C4-2B (cell line): ENCODE measurements at regions not wholly inside any gene's neighbourhood (a gene's known extent, or its start where the extent isn't known, plus 50 kb on each side); places are given as distances from the start of the nearest gene placed in this dataset.

Source experiments
- CTCF ChIP-seq: fragments of 450-650 bp; conservative IDR thresholded peaks from 2 replicates; pipeline ENCODE4 v1.5.1; 2017; ENCODE audit warnings: mild to moderate bottlenecking
- ZFX ChIP-seq: fragments of 450-650 bp; IDR thresholded peaks from 2 replicates; pipeline ENCODE4 v1.6.1; 2017

GRCh38 chrX:74187211-74187610 lies 116.8 kb upstream of the ZCCHC13 start:
- no peak for TF ChIP-seq CTCF
- no peak for TF ChIP-seq ZFX
